ENCODE measurements at regions not wholly inside any gene's neighbourhood (a gene's known extent, or its start where the extent isn't known, plus 50 kb on each side); places are given as distances from the start of the nearest gene placed in this dataset.

DNA sequence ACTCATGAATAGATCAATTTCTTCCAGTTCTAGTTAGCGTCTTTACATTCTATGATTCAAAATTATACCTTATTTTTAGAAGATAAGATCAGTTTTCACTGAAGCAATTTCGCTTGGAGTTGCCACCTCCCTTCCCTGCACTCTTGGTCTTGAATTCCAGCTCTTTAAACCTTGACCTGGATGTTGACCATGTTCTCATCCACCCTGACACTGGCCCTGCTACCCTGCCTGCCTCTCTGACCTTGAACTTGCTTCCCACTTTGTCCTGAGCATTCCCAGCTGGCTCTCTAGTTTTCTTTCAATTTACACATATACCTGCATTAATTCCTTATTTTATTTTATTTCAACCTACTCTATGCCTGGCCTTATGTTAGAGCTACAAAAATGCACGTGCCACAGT lies 274.9 kb upstream of the IGFBP3 start:
- TF ChIP-seq CTCF (IDR thresholded peaks at IDR 0.05) (no peak), POLR2A (IDR thresholded peaks at IDR 0.05) (no peak)

Data from thyroid gland (tissue), 4 donors.